HG03097 (cell line): ENCODE measurements at regions not wholly inside any gene's neighbourhood (a gene's known extent, or its start where the extent isn't known, plus 50 kb on each side); places are given as distances from the start of the nearest gene placed in this dataset.

Experiments used
- ATAC-seq: cut with Tn5 transposase; IDR thresholded peaks from one replicate; pipeline ENCODE4 v1.9.1; 2021; ENCODE audit not compliant: unreplicated experiment, low FRiP score

GRCh38 chr20:58162986-58163385 lies 65.5 kb downstream of the ANKRD60 start:
- no peak for ATAC-seq

- no peak for ATAC-seq
Measured at GRCh38 chr20:58161192-58161591, 67.3 kb downstream of the ANKRD60 start.

- ATAC-seq: no peak
Measured at GRCh38 chr20:58160451-58161061, 67.9 kb downstream of the ANKRD60 start.

- ATAC-seq: no peak
Measured at GRCh38 chr20:58155148-58155925, 73.1 kb downstream of the ANKRD60 start.

- no peak for ATAC-seq
Measured at GRCh38 chr20:58154113-58154512, 74.3 kb downstream of the ANKRD60 start.

GRCh38 chr20:58153121-58153520 lies 75.3 kb downstream of the ANKRD60 start:
- no peak for ATAC-seq

- ATAC-seq: no peak
Measured at GRCh38 chr20:58150772-58151171, 77.7 kb downstream of the ANKRD60 start.

- ATAC-seq: no peak
Measured at GRCh38 chr20:58149437-58150091, 78.9 kb downstream of the ANKRD60 start.

GRCh38 chr20:58148891-58149290 lies 79.6 kb downstream of the ANKRD60 start:
- no peak for ATAC-seq

- no peak for ATAC-seq
Measured at GRCh38 chr20:58147628-58148370, 80.7 kb downstream of the ANKRD60 start.

- no peak for ATAC-seq
Measured at GRCh38 chr20:58146746-58147140, 81.7 kb downstream of the ANKRD60 start.

GRCh38 chr20:58146081-58146745 lies 82.2 kb downstream of the ANKRD60 start:
- ATAC-seq: no peak

GRCh38 chr20:58145506-58146080 lies 82.9 kb downstream of the ANKRD60 start:
- no peak for ATAC-seq

GRCh38 chr20:58144096-58144495 lies 84.4 kb downstream of the ANKRD60 start:
- no peak for ATAC-seq

- ATAC-seq: no peak
Measured at GRCh38 chr20:58143531-58143930, 84.9 kb downstream of the ANKRD60 start.

- ATAC-seq: no peak
Measured at GRCh38 chr20:58142843-58143185, 85.6 kb downstream of the ANKRD60 start.

- ATAC-seq: no peak
Measured at GRCh38 chr20:58141971-58142842, 86.2 kb downstream of the ANKRD60 start.

GRCh38 chr20:58141496-58141895 lies 87.0 kb downstream of the ANKRD60 start:
- ATAC-seq: no peak

GRCh38 chr20:58140787-58141425 lies 87.5 kb downstream of the ANKRD60 start:
- no peak for ATAC-seq
